ENCODE measurements at regions not wholly inside any gene's neighbourhood (a gene's known extent, or its start where the extent isn't known, plus 50 kb on each side); places are given as distances from the start of the nearest gene placed in this dataset.

DNA sequence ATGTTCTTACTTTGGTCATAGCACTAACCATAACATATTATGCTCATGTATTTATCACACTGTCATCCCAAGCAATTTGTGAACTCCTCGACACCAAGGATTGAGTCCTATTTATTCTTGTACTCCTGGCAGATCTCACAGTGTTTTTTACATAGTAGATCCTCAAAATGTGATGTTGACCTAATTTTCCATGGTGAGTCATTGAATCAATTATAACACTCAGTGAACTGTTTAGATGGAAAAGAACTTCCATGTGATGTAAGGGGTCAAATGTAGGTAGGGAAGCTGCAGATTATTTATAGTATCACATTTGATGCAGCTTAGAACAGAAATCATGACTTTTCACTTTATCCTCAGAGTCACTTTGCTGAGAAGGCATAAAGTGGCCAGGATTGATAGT is 281.9 kb upstream of the ADAMTS5 start:
- no peaks in the 10 kb centered on the region for H3K79me2 ChIP-seq (ENCODE audit: insufficient read depth, low read length)
- Mint-ChIP-seq H3K4me1 (no peaks in the 10 kb centered on the region), H3K4me3 (no peak overlapping the region), H3K36me3 (no peaks in the 10 kb centered on the region), H3K27ac (no peak overlapping the region), H3K9me3 (peaks cover 0 to 15% (median 6%) of the 10 kb centered on the region in 7 donors), H3K27me3 (ENCODE audit: low read depth in 3 of 3) (peaks cover 0 to 2% (median 0%) of the 10 kb centered on the region in 3 donors)
- no peak for DNase-seq
- intact Hi-C loops (cut with micrococcal nuclease) = no loop called here
- H3K4me3 ChIP-seq (replicated peaks in 1 of 3; ENCODE audit: low read depth in 2 of 3, low read length in 3 of 3) = no peak overlapping the region
- WGBS (ENCODE audit: insufficient coverage) = no CpG with 5 or more reads among the region's 1 CpG
- H2AFZ ChIP-seq (ENCODE audit: insufficient read depth, low read depth, low read length, poor library complexity, severe bottlenecking) = no peak overlapping the region
- no peaks in the 10 kb centered on the region for H3K4me1 ChIP-seq (ENCODE audit: control insufficient read depth in 1 of 2, insufficient read depth in 2 of 2, low read length in 2 of 2)
- no peaks in the 10 kb centered on the region for H3K27me3 ChIP-seq (ENCODE audit: control insufficient read depth in 2 of 2, insufficient read depth in 2 of 2, low read length in 2 of 2)
- no peak overlapping the region for H3K9ac ChIP-seq (ENCODE audit: insufficient read depth, low read length, poor library complexity, severe bottlenecking)
- H3K4me2 ChIP-seq (replicated peaks; ENCODE audit: extremely low read depth, low read length, poor library complexity, severe bottlenecking) = no peak overlapping the region
- peaks cover 0 to 2% of the 10 kb centered on the region in 2 donors for H3K9me3 ChIP-seq (replicated peaks in 1 of 2; ENCODE audit: control insufficient read depth in 1 of 2, insufficient read depth in 1 of 2, low read length in 2 of 2)
- H4K20me1 ChIP-seq (ENCODE audit: insufficient read depth, low read length) = no peaks in the 10 kb centered on the region
- H3K27ac ChIP-seq (ENCODE audit: low read depth in 1 of 2, low read length in 2 of 2) = no peak overlapping the region
- TF ChIP-seq CTCF (IDR thresholded peaks at IDR 0.05) = no peak
- no peaks in the 10 kb centered on the region for H3K36me3 ChIP-seq (replicated peaks in 1 of 2; ENCODE audit: control insufficient read depth in 1 of 2, insufficient read depth in 2 of 2, low read length in 2 of 2)

DNA sequence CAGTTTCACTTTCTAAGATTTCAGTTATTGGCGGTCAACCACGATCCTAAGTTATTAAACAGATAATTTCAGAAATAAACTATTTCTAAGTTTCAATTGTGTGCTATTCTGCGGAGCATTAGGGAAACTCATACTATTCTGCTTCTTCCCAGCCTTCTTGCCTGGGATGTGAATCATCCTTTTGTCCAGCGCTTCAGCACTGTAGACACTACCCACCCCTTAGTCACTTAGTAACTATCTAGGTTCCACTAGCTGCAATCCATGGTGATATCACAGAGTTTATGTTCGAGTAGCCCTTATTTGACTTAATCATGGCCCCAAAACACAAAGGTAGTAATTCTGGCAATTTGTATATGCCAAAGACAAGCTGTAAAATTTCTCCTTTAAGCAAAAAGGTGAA is 279.9 kb upstream of the ADAMTS5 start:
- H2AFZ ChIP-seq (ENCODE audit: insufficient read depth, low read depth, low read length, poor library complexity, severe bottlenecking) = no peak overlapping the region
- intact Hi-C loops (cut with micrococcal nuclease) = no loop called here
- no peaks in the 10 kb centered on the region for H3K4me1 ChIP-seq (ENCODE audit: control insufficient read depth in 1 of 2, insufficient read depth in 2 of 2, low read length in 2 of 2)
- no peaks in the 10 kb centered on the region for H3K36me3 Mint-ChIP-seq
- no peaks in the 10 kb centered on the region for H3K27me3 ChIP-seq (ENCODE audit: control insufficient read depth in 2 of 2, insufficient read depth in 2 of 2, low read length in 2 of 2)
- no peak overlapping the region for H3K27ac Mint-ChIP-seq
- no CpG with 5 or more reads among the region's 5 CpGs for WGBS (ENCODE audit: insufficient coverage)
- peaks cover 0 to 2% (median 0%) of the 10 kb centered on the region in 3 donors for H3K27me3 Mint-ChIP-seq (ENCODE audit: low read depth in 3 of 3)
- peaks cover 0 to 2% of the 10 kb centered on the region in 2 donors for H3K9me3 ChIP-seq (replicated peaks in 1 of 2; ENCODE audit: control insufficient read depth in 1 of 2, insufficient read depth in 1 of 2, low read length in 2 of 2)
- no peaks in the 10 kb centered on the region for H3K4me1 Mint-ChIP-seq
- peaks cover 0 to 15% (median 6%) of the 10 kb centered on the region in 7 donors for H3K9me3 Mint-ChIP-seq
- DNase-seq = no peak
- no peak overlapping the region for H3K4me2 ChIP-seq (replicated peaks; ENCODE audit: extremely low read depth, low read length, poor library complexity, severe bottlenecking)
- no peak overlapping the region for H3K4me3 Mint-ChIP-seq
- no peaks in the 10 kb centered on the region for H4K20me1 ChIP-seq (ENCODE audit: insufficient read depth, low read length)
- no peak for TF ChIP-seq CTCF (IDR thresholded peaks at IDR 0.05)
- no peak overlapping the region for H3K9ac ChIP-seq (ENCODE audit: insufficient read depth, low read length, poor library complexity, severe bottlenecking)
- no peaks in the 10 kb centered on the region for H3K79me2 ChIP-seq (ENCODE audit: insufficient read depth, low read length)
- H3K27ac ChIP-seq (ENCODE audit: low read depth in 1 of 2, low read length in 2 of 2) = no peak overlapping the region
- H3K36me3 ChIP-seq (replicated peaks in 1 of 2; ENCODE audit: control insufficient read depth in 1 of 2, insufficient read depth in 2 of 2, low read length in 2 of 2) = no peaks in the 10 kb centered on the region
- no peak overlapping the region for H3K4me3 ChIP-seq (replicated peaks in 1 of 3; ENCODE audit: low read depth in 2 of 3, low read length in 3 of 3)
